Fibroblast of skin of right biceps (primary cell): ENCODE measurements at regions not wholly inside any gene's neighbourhood (a gene's known extent, or its start where the extent isn't known, plus 50 kb on each side); places are given as distances from the start of the nearest gene placed in this dataset.

ENCODE experiments used
- DNase-seq: peaks from one replicate; pipeline ENCODE4 v3.0.0-alpha.2; 2013

GRCh38 chr13:26929971-26930730 is 169.6 kb upstream of the GPR12 start:
- DNase-seq, result peak; percentile 63

GRCh38 chr13:26927511-26927910 is 166.9 kb upstream of the GPR12 start:
- no peak for DNase-seq

DNA sequence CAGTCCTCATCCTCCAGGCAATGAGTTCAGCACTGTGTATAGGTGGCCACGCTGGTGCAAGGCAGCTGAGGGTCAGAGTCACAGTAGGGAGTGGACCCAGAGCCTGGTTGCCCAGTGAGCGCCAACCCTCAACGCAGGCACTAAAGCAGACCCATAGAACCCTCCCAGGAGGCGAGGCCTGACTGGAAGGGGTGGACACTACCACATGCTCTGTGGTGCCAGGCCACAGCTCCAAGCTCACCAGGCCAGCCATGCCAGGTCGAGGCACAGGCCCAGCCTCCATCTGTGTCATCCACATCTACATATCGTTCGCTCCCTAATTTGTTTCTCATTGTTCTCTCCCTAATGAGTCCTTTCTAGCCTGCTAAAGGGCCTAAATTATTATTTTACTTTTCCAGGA is 165.8 kb upstream of the GPR12 start:
- DNase-seq, result no peak

GRCh38 chr13:26923824-26924605 is 163.4 kb upstream of the GPR12 start:
- peak; percentile 59 for DNase-seq

DNA sequence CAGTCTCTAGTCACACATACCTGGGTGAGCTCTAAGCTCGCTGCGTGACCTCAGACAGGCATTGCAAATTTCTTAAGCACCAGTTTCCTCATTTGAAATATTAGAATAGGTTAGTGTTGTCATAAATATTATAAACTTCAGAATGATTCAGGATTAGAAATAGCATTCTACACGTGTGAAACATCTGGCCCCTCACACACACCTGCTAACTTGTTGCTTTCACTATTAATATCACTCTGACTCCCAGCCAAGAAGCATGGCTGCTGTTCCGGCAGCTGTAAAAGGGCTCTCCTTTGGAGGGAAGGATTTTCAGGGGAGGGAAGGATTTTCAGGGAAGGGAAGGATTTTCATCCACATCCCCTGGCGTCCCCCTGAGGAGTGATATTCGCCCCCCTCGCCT is 161.3 kb upstream of the GPR12 start:
- DNase-seq, result no peak

DNA sequence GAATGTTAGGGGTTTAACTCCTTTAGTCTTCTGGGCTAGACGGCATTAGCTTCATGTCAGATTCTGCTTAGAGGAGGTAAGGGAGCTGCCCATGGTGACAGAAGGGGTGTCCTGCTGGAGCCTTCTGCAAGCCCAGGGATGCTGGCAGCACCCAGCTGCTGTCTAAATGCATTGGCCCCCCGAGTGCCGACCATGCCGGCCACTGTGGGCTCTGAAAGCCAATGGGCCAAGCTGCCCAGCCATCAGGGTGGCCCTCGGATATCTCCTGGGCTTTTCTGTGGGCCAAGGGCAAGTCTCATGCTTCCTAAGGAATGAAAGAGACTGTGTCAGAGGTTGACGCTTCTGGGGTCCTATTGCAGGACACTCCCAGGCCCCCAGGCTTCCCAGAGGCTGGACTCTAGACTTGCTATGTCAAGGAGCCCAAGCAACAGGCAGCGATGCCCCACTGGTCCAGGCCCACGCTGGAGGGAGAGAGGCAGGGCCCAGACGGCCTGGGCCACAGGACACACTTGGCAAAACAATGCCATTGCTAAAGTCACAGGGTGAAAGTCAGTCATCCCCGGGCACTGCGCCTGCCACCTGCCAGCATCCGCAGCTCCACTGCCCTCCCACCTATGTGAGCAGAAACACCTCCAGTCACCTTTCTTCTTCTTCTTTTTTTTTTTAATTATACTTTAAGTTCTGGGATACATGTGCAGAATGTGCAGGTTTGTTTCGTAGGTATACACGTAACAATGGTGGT is 160.2 kb upstream of the GPR12 start:
- DNase-seq, result no peak

DNA sequence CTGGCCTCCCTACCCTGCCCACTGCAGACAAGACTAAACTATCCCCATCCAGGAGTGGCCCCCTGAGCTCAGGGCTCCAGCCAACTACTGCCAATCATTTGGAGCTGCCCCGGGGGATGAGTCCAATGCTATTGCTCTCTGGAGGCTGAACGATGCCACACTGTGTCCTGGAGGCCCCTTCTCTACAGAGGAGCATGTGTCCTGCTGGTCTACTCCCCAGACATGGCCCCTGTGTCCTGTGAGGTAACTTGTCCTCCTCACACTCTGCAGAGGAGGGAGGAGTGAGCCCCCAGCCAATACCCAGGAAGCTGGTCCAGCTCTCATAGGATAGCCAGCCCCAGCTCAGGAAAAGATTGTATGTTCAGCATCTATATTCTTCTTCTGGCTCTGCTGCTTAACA is 159.1 kb upstream of the GPR12 start:
- DNase-seq, result no peak

DNA sequence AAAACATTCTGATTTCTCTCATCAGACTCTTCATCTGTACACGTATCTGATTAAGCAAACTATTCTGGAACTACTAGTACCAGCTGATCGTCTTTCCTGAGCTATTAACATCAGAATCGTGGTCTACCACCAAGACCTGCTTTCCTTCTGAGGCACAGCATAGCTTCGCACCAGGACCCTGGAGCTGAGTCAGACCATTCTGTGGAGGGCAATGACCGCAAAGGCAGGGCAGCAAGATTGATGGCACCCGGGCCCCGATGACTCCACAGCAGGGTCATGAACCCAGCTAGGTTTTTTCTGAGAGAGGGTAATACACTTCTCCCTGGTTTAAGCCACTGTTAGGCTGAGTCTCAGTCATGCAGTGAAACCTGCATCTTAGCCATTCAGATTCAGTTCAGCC is 158.7 kb upstream of the GPR12 start:
- peak; percentile 26 for DNase-seq

DNA sequence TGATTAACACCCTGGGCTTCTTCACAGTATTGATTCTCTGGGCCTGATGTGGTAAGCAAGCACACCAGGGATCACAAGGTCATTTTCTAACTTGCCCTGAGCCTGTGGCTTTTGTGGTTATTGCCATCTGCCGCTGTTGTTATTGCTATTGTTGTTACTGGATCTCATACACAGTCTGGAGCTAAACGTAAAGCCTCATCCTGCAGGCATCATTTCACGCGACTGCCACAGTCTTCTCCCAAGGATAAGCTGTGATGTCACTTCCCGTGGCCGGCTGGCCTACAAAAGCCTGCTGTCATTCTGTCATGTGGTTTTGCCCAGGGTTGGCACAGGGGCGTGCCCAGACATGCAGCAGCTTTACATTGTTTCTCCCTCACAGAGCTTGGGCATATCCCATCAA is 154.0 kb upstream of the GPR12 start:
- no peak for DNase-seq

- DNase-seq, result no peak
Observed at GRCh38 chr13:26914148-26914547, 153.6 kb upstream of the GPR12 start.

GRCh38 chr13:26910754-26911465 is 150.3 kb upstream of the GPR12 start:
- DNase-seq, result no peak

DNA sequence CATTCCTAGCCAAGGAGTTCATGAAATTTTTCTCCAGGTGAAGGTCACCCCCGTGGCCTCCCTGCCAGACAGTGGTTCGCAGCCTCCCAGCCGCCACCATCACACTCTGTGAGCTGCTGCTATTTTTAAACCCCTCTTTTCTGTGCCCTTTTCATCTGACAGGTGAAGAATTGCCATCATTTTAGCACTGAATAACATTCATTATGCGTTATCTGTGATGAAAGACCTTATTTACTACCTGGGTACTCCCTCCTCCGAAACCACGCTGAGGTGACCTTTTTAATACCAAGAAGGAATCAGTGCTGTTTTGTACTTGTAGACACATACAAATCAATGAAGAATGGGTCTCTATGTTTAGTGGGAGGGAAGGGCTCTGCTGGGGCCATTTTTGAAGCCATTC is 148.9 kb upstream of the GPR12 start:
- DNase-seq, result no peak

GRCh38 chr13:26908126-26908525 is 147.5 kb upstream of the GPR12 start:
- DNase-seq, result no peak

- DNase-seq, result no peak
Observed at GRCh38 chr13:26899202-26899601, 138.6 kb upstream of the GPR12 start.

GRCh38 chr13:26897706-26898550 is 137.3 kb upstream of the GPR12 start:
- no peak for DNase-seq

GRCh38 chr13:26896986-26897668 is 136.5 kb upstream of the GPR12 start:
- no peak for DNase-seq

DNA sequence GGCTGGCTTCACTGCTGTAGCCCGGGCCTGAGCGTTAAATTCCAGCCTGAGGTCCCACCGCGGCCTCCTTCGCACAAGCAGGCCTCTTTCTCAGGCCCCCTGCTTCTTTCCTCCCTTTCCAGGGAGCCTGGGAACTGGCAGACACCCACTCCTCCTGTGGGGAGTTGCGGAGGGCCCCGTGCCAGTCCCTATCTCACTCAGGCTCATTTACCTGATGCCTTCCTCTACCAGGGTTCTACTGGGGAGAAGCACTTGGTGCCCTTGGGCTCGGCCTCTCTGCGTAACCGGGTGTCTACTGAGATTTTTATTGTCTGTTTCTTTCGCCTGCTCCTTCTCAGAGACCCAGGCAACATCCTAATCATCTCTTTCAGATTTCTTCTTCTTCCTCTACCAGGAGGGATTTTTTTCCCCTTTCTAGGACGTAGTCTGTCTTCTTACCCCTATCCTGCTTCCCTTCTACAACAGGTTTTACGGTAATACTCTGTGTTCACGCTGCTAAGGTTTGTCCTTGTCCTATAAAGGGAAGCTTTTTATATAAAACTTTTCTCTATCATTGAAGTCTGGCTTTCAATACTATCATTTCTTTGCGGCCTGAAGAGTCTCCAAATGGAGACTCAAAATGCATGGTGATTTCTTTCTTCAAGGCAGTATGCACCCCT is 135.4 kb upstream of the GPR12 start:
- no peak for DNase-seq

- DNase-seq, result no peak
Observed at GRCh38 chr13:26895081-26895807, 134.7 kb upstream of the GPR12 start.

GRCh38 chr13:26888632-26889031 is 128.0 kb upstream of the GPR12 start:
- no peak for DNase-seq

DNA sequence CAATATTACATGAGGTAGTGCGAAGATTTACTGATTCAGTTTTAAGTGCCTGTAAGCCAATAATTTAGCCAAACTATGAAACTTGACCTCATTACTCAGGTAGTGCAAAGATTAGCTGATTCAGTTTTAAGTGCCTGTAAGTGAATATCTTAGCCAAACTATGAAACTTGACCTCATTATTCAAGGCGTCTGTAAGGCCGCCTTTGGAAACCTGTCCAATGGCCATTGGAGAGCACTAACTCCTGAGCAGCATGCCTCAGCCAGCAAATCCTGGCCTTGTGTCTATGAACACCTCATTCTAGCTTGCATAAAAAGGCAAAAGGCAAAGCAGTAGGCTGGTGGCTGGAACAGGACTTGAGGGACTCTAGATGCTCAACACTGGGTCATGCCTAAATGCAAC is 127.0 kb upstream of the GPR12 start:
- no peak for DNase-seq
